ENCODE measurements at regions not wholly inside any gene's neighbourhood (a gene's known extent, or its start where the extent isn't known, plus 50 kb on each side); places are given as distances from the start of the nearest gene placed in this dataset.
"Not testable (repeated sequence)": the region's sequence is repeated elsewhere in the genome, so short reads cannot be mapped to it uniquely, and the experiment has no call there.

DNA sequence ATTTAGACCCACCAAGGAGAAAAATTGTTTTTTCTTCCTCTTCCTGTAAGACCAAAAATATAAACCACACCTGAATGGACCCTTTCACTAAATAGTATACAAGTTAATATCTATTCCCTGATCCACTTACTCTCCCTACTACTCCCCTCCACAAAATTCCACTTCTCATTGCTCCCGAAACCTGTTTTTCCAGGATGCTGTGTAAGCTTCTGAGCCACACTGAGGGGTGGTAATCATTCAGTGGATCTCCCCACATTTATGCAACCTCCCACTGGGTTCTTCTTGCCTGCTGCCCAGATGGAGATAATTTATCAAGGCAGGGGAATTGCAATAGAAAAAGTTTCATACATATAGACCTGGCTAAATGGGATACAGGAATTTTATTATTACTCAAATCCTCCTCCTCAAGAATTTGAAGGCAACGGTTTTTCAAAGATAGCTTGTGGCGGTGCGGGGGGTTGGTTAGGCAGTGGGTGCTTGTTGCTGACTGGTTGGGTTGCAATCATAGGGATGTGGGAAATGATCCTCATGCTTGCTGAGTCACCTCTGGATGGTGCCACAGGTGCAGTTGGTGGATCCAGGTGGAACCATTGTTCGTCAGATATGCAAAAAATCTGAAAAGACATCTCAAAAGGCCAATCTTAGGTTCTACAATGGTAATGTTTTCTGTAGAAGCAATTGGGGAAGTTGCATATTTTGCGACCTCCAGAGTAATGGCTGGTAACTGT is 970.3 kb downstream of the CNTNAP5 start:
- ATAC-seq (no peak), DNase-seq (no peak)
- POLR2A ChIA-PET, result no interaction called here
- no peaks in the 10 kb centered on the region for H3K27me3 Mint-ChIP-seq
- H3K36me3 Mint-ChIP-seq, result no peaks in the 10 kb centered on the region
- H3K4me3 Mint-ChIP-seq, result no peak overlapping the region
- no peaks in the 10 kb centered on the region for H3K4me1 Mint-ChIP-seq
- H3K9me3 Mint-ChIP-seq, result peaks cover 0 to 17% (median 6%) of the 10 kb centered on the region in 9 donors
- H3K27ac Mint-ChIP-seq, result no peak overlapping the region

DNA sequence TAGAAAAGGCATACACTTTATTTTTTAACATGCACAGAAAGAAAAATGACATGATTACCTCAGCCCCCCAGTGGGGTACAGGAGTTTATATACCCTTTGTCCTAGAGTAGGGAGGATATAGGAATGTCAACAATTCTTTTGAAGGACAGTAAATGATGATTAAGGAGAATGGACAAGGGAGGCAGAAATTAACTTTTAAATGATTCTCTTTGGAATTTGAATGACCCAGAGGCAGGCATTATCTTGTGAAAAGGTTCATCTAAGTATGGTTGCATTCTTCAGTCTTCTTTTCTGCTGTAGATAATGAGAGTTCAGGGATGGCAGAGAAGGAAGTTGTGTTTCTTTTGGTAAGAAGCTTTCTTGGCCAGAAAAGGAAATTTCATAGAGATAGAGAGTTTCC is 971.3 kb downstream of the CNTNAP5 start:
- no peaks in the 10 kb centered on the region for H3K27me3 Mint-ChIP-seq

DNA sequence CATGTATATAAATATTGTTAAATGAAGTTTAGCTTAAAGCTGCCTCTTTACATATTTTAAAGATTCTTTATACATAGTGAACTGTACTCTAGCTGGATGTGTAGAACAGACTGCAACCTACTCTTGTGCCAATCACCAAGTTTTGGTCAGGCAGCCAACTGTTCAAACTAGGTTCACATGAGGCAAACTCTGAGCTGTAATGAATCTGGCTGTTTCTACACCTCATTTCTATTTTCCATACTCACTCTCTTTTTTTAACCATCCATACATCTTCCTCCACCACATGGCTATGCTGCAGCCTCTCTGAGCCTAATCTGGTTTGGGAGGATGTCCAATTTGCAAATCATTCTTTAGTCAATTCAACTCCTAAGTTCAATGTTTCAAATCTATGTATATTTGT is 974.8 kb downstream of the CNTNAP5 start:
- no peak for DNase-seq
- no peaks in the 10 kb centered on the region for H3K4me1 Mint-ChIP-seq
- no peak overlapping the region for H3K27ac Mint-ChIP-seq
- peaks cover 0 to 17% (median 3%) of the 10 kb centered on the region in 9 donors for H3K9me3 Mint-ChIP-seq
- no peaks in the 10 kb centered on the region for H3K27me3 Mint-ChIP-seq
- ATAC-seq, result no peak
- no peak overlapping the region for H3K4me3 Mint-ChIP-seq
- H3K36me3 Mint-ChIP-seq, result no peaks in the 10 kb centered on the region
- POLR2A ChIA-PET, result no interaction called here

More for the DNA sequence above, 971.3 kb downstream of the CNTNAP5 start:
- POLR2A ChIA-PET, result no interaction called here
- ATAC-seq (no peak), DNase-seq (no peak)
- Mint-ChIP-seq H3K27ac (no peak overlapping the region), H3K4me1 (no peaks in the 10 kb centered on the region), H3K9me3 (peaks cover 0 to 17% (median 5%) of the 10 kb centered on the region in 9 donors), H3K4me3 (no peak overlapping the region), H3K36me3 (no peaks in the 10 kb centered on the region)

DNA sequence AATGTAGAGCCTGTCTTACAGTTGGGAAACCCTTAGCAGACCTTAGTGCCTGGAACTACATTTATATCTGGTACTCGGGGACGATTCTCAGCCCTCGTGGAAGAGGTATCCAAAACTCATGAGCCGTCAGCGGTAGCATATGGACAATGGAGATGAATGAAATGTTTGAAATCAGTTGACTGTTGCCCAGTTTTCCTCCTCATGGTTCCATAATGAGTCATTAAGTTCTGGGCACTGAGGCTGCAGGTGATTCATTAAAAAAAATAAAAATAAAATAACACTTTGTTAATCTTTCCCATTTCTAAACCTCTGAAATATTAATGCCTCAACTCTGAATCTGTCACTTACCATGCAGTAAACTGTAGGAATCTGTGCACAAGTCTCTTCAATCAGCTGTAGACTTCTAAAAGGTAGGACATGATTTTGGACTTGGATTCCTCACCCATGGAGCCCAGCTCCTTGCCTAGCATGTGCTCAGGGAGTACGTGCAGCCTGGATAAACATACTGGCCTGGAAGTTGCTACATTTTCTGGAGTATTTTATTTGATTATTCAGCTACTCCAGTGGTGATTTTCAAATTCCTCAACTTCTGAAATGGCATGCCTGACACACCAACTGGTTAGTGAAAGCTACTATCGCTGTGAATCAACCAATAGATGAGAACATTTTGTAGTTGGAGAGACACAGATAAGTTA is 979.2 kb downstream of the CNTNAP5 start:
- Mint-ChIP-seq H3K4me1 (no peaks in the 10 kb centered on the region), H3K9me3 (peaks cover 0 to 7% (median 0%) of the 10 kb centered on the region in 9 donors), H3K27me3 (no peaks in the 10 kb centered on the region), H3K4me3 (no peak overlapping the region), H3K36me3 (no peaks in the 10 kb centered on the region), H3K27ac (no peak overlapping the region)
- POLR2A ChIA-PET, result no interaction called here
- DNase-seq, result no peak
- ATAC-seq, result no peak

DNA sequence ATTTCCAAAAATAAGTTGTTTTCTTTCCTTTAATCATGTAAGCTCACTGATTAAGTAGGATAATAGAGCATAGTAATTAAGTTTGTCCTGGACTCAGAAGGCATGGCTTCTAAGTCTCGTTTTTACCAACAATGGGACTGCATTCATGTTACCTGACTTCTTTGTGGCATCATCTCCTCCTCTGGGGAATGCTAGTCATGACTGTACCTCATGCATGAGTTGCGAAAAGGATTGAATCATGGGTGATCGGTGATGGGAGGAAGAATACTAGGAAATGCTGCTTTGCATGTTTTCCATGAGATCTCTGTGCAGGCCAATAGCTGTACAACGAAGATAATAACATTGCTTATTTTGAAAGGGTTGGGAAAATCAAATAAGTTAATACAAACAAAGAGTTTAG is 981.6 kb downstream of the CNTNAP5 start:
- DNase-seq (no peak), ATAC-seq (no peak)
- Mint-ChIP-seq H3K4me1 (no peaks in the 10 kb centered on the region), H3K27ac (no peak overlapping the region), H3K9me3 (peaks cover 0 to 20% (median 0%) of the 10 kb centered on the region in 9 donors), H3K36me3 (no peaks in the 10 kb centered on the region), H3K4me3 (no peak overlapping the region), H3K27me3 (no peaks in the 10 kb centered on the region)
- POLR2A ChIA-PET, result no interaction called here

DNA sequence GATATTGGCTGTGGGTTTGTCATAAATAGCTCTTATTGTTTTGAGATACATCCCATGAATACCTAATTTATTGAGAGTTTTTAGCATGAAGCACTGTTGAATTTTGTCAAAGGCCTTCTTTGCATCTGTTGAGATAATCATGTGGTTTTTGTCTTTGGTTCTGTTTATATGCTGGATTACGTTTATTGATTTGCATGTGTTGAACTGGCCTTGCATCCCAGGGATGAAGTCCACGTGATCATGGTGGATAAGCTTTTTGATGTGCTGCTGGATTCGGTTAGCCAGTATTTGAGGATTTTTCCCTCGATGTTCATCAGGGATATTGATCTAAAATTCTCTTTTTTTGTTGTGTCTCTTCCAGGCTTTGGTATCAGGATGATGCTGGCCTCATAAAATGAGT is 1003.6 kb downstream of the CNTNAP5 start:
- peaks cover 7 to 60% (median 23%) of the 10 kb centered on the region in 9 donors for H3K9me3 Mint-ChIP-seq
- POLR2A ChIA-PET, H3K4me3 Mint-ChIP-seq, H3K27me3 Mint-ChIP-seq, H3K27ac Mint-ChIP-seq, DNase-seq, H3K36me3 Mint-ChIP-seq, ATAC-seq, H3K4me1 Mint-ChIP-seq: not testable (repeated sequence)

DNA sequence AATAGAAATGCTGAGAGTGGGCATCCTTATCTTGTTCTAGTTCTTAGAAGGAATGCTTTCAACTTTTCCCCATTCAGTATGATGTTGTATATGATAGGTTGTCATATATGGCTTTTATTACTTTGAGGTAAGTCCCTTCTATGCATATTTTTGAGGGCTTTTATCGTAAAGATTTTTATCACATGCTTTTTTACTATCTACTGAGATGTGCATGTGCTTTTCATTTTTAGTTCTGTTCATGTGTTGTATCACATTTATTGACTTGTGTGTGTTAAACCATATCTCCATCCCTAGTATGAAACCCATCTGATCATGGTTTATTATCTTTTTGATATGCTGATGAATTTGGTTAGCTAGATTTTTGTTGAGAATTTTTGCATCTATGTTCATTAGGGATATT is 1008.8 kb downstream of the CNTNAP5 start:
- Mint-ChIP-seq H3K36me3 (peaks cover 0 to 3% (median 0%) of the 10 kb centered on the region in 3 donors), H3K4me1 (no peaks in the 10 kb centered on the region), H3K27me3 (no peaks in the 10 kb centered on the region), H3K4me3 (no peak overlapping the region), H3K9me3 (peaks cover 6 to 59% (median 23%) of the 10 kb centered on the region in 9 donors), H3K27ac (no peak overlapping the region)
- ATAC-seq, result no peak
- POLR2A ChIA-PET, result no interaction called here
- no peak for DNase-seq

DNA sequence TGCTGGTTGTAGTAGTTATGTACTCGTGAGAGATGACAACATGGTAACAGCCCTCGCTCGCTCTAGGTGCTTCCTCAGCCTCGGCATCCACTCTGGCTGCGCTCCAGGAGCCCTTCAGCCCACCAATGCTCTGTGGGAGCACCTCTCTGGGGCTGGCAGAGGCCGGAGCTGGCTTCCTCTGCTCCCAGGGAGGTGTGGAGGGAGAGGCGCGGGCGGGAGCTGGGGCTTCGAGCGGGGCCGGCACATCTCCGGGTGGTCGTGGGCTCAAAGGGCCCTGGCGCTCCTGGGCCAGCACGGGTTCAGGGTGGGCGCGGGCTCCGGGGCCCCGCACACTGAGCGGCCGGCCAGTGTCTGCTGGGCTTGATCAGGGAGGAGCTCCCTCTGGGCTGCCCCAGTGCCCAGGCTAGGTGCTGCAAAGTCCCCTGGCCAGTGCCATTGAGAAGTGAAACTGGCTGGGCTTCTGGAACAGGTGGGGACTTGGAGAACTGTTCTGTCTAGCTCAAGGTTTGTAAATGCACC is 1012.1 kb downstream of the CNTNAP5 start:
- H3K27me3 Mint-ChIP-seq, result peaks cover 0 to 4% (median 0%) of the 10 kb centered on the region in 5 donors
- no peaks in the 10 kb centered on the region for H3K36me3 Mint-ChIP-seq
- no peaks in the 10 kb centered on the region for H3K4me1 Mint-ChIP-seq
- DNase-seq (no peak), ATAC-seq (no peak)
- no peak overlapping the region for H3K4me3 Mint-ChIP-seq
- POLR2A ChIA-PET, result no interaction called here
- no peak overlapping the region for H3K27ac Mint-ChIP-seq
- H3K9me3 Mint-ChIP-seq, result peaks cover 7 to 51% (median 22%) of the 10 kb centered on the region in 9 donors

DNA sequence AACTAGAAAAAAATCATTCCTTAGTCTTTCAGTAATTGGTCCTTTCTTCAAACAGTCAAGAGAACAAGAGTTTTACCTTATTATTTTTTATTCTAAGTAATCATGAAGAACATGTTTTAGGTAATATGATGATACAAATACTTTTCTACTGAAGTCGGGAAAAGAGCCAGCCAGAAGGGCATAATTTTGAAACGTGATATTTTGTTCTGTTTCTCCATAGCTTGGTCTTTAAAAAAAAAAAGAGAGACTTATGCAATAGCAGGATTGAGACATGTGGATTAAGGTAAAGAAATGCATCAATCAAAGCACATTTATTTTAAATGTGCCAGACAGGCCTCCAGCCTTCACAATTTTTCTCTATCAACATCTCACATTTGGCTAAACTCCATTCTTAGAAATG is 1016.8 kb downstream of the CNTNAP5 start:
- H3K36me3 Mint-ChIP-seq, result no peaks in the 10 kb centered on the region
- DNase-seq (no peak), ATAC-seq (no peak)
- H3K4me3 Mint-ChIP-seq, result no peak overlapping the region
- H3K27ac Mint-ChIP-seq, result no peak overlapping the region
- H3K9me3 Mint-ChIP-seq, result peaks cover 0 to 24% (median 11%) of the 10 kb centered on the region in 9 donors
- peaks cover 0 to 4% (median 0%) of the 10 kb centered on the region in 5 donors for H3K27me3 Mint-ChIP-seq
- no peaks in the 10 kb centered on the region for H3K4me1 Mint-ChIP-seq
- POLR2A ChIA-PET, result no interaction called here

DNA sequence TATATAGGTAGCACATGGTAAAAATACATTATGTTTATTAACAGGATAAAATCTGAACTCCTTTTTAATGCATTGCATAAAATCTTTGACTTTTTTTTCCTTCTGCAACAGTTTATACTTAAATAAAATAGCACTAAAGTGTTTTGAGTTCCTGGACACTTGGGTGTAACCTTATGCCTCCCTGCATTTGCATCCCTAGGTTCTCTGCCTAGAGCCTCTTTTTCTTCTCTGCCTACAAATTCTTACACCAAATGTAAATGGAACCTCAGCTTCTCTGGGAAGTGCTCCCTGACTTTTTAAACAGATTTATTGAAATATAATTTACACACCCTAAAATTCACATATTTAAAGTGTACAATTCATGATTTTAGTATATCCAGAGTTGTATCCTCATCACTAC is 1017.6 kb downstream of the CNTNAP5 start:
- POLR2A ChIA-PET, result no interaction called here
- ATAC-seq (no peak), DNase-seq (no peak)
- Mint-ChIP-seq H3K27ac (no peak overlapping the region), H3K36me3 (no peaks in the 10 kb centered on the region), H3K27me3 (peaks cover 0 to 4% (median 0%) of the 10 kb centered on the region in 5 donors), H3K4me3 (no peak overlapping the region), H3K9me3 (peaks cover 0 to 25% (median 11%) of the 10 kb centered on the region in 9 donors), H3K4me1 (no peaks in the 10 kb centered on the region)

DNA sequence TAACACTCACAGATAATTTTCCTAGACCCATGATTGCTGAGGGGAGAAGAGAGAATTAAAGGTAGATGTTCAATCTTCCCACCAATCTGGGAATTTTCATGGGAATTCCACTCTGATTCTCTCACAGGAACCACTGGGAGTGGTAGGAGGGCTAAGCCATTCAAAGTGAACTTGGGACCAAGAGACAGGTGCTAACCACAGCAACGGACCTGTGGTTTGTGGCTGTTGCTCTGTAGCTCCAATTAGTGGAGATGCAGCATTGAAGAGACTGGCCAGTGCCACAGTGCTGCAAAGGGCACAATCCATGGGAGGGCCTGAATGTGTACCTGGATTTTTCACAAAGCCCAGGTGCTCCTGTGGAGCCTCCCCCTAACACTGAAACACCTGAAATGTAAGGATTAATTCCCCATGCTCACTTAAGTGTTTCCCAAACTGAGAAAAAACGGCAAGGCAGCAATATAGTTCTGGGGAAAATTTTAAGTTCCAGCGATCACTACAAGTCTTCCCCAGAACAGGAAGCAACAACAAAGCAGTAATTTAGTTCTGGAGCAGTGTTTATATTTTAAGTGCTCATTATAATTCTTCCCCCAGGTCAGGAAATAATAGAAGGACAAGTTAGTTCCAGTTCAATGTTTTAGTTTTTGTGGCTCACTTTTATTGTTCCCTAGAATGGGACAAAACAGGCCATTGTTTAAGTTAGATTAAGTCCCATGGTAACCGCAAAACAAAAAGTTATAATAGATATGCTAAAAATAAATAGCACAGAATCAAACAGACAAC is 1045.8 kb downstream of the CNTNAP5 start:
- H3K36me3 Mint-ChIP-seq, result no peaks in the 10 kb centered on the region
- H3K4me3 Mint-ChIP-seq, result no peak overlapping the region
- peaks cover 0 to 21% (median 7%) of the 10 kb centered on the region in 9 donors for H3K9me3 Mint-ChIP-seq
- no peaks in the 10 kb centered on the region for H3K4me1 Mint-ChIP-seq
- no peaks in the 10 kb centered on the region for H3K27me3 Mint-ChIP-seq
- POLR2A ChIA-PET, result no interaction called here
- no peak for DNase-seq
- ATAC-seq, result no peak
- H3K27ac Mint-ChIP-seq, result no peak overlapping the region

DNA sequence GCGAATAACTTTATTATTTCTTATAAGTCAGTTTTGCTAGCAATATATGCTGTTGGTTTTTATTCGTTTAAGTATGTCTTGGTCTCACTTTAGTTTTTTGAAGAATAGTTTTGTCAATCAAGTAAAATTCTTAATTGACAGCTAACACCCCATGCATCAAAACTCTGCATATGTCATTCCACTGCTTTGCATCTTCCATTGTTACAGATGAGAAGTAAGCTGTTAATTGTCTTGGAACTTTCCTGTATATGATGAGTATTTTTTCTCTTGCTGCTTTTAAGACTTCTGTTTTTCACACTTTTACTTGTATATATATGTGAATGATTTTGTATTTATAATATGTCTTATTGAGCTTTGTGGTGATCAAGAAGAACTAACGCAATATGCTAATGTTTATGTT is 1048.4 kb downstream of the CNTNAP5 start:
- POLR2A ChIA-PET, result no interaction called here
- Mint-ChIP-seq H3K27ac (no peak overlapping the region), H3K36me3 (peaks cover 0 to 3% (median 0%) of the 10 kb centered on the region in 3 donors), H3K4me1 (no peaks in the 10 kb centered on the region), H3K27me3 (no peaks in the 10 kb centered on the region), H3K9me3 (peaks cover 0 to 33% (median 10%) of the 10 kb centered on the region in 9 donors), H3K4me3 (no peak overlapping the region)
- ATAC-seq, result no peak
- DNase-seq, result no peak

DNA sequence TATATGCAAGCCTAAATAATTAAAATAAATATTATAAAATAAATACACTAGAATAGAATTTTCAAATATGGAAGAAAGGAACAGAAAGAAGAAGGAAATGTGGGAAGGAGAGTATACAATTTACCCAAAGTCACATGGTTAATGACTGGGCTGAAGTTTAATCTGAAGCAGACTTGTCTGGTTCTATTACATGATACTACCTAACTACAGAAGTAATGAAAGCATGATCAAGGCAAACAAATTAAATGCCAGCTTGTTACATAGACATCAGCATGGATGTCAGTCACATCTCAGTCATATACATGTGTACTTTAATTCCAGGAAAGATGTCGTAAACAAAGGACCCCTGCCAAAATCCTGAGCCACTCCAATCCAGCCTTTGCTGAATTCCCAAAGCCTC is 1060.8 kb downstream of the CNTNAP5 start:
- ATAC-seq, result no peak

More for the DNA sequence above, 1060.8 kb downstream of the CNTNAP5 start:
- H3K36me3 Mint-ChIP-seq, result no peaks in the 10 kb centered on the region
- no peak overlapping the region for H3K27ac Mint-ChIP-seq
- no peaks in the 10 kb centered on the region for H3K4me1 Mint-ChIP-seq
- DNase-seq, result no peak
- POLR2A ChIA-PET, result no interaction called here
- no peaks in the 10 kb centered on the region for H3K27me3 Mint-ChIP-seq
- H3K4me3 Mint-ChIP-seq, result no peak overlapping the region
- H3K9me3 Mint-ChIP-seq, result peaks cover 6 to 30% (median 10%) of the 10 kb centered on the region in 9 donors

All from naive thymus-derived CD8-positive, alpha-beta T cell (primary cell).